Loucy (cell line): ENCODE measurements at regions not wholly inside any gene's neighbourhood (a gene's known extent, or its start where the extent isn't known, plus 50 kb on each side); places are given as distances from the start of the nearest gene placed in this dataset.

ENCODE experiments used
- H2AFZ ChIP-seq: fragments of 200-600 bp; sonication (generic); 2 replicates; pipeline ENCODE4 v1.6.0; 2016; ENCODE audit warnings: antibody characterized with exemption, mild to moderate bottlenecking, low read length, moderate library complexity
- H3F3A ChIP-seq: fragments of 200-600 bp; 2 replicates; pipeline ENCODE4 v1.6.0; 2016; ENCODE audit warnings: antibody characterized with exemption, low read depth, mild to moderate bottlenecking
- H3K27me3 ChIP-seq: fragments of 200-600 bp; sonication (generic); 2 replicates; pipeline ENCODE4 v1.6.1; 2014; ENCODE audit warnings: low read length, mild to moderate bottlenecking; ENCODE audit not compliant: insufficient read depth, poor library complexity, severe bottlenecking
- H3K36me3 ChIP-seq: fragments of 200-600 bp; sonication (generic); 2 replicates; pipeline ENCODE4 v1.6.1; 2016; ENCODE audit warnings: low read length; ENCODE audit not compliant: insufficient read depth
- H3K4me1 ChIP-seq: fragments of 200-600 bp; sonication (generic); 2 replicates; pipeline ENCODE4 v1.5.1; 2014; ENCODE audit warnings: low read length, mild to moderate bottlenecking; ENCODE audit not compliant: insufficient read depth, poor library complexity, severe bottlenecking
- H3K4me2 ChIP-seq: fragments of 200-600 bp; sonication (generic); 2 replicates; pipeline ENCODE4 v1.6.0; 2014; ENCODE audit warnings: antibody characterized with exemption, low read length, low read depth, mild to moderate bottlenecking; ENCODE audit not compliant: poor library complexity, severe bottlenecking
- H3K4me3 ChIP-seq: fragments of 200-600 bp; sonication (generic); 2 replicates; pipeline ENCODE4 v1.5.1; 2014; ENCODE audit warnings: low read length, mild to moderate bottlenecking, mixed read lengths; ENCODE audit not compliant: poor library complexity, severe bottlenecking
- H3K79me2 ChIP-seq: fragments of 200-600 bp; sonication (generic); 2 replicates; pipeline ENCODE4 v1.6.1; 2014; ENCODE audit warnings: low read length; ENCODE audit not compliant: insufficient read depth
- H3K9ac ChIP-seq: fragments of 200-600 bp; sonication (generic); 2 replicates; pipeline ENCODE4 v1.6.0; 2014; ENCODE audit warnings: mild to moderate bottlenecking, low read depth, low read length, moderate library complexity; ENCODE audit not compliant: poor library complexity, severe bottlenecking
- H3K9me2 ChIP-seq: fragments of 200-600 bp; sonication (generic); replicated peaks from 2 replicates; pipeline ENCODE4 v1.6.1; 2016; ENCODE audit warnings: low read depth, low read length, mixed read lengths
- H3K9me3 ChIP-seq: fragments of 200-600 bp; sonication (generic); 2 replicates; pipeline ENCODE4 v1.6.1; 2014; ENCODE audit warnings: mild to moderate bottlenecking, antibody characterized with exemption, low read length, low read depth; ENCODE audit not compliant: insufficient read depth
- H4K20me1 ChIP-seq: fragments of 200-600 bp; sonication (generic); 2 replicates; pipeline ENCODE4 v1.6.0; 2014; ENCODE audit warnings: antibody characterized with exemption, low read length, mild to moderate bottlenecking; ENCODE audit not compliant: insufficient read depth, poor library complexity, severe bottlenecking
- EZH2phosphoT487 ChIP-seq: fragments of 200-600 bp; IDR thresholded peaks from 2 replicates; pipeline ENCODE4 v1.6.1; 2018; ENCODE audit warnings: antibody characterized with exemption, mild to moderate bottlenecking, moderate library complexity, borderline replicate concordance
- TF ChIP-seq, protein P1 (sequence below): fragments of 200-600 bp; sonication (generic); conservative IDR thresholded peaks from 2 replicates; pipeline ENCODE4 v1.5.1; 2014; ENCODE audit warnings: mild to moderate bottlenecking, antibody characterized with exemption, low read length

DNA sequence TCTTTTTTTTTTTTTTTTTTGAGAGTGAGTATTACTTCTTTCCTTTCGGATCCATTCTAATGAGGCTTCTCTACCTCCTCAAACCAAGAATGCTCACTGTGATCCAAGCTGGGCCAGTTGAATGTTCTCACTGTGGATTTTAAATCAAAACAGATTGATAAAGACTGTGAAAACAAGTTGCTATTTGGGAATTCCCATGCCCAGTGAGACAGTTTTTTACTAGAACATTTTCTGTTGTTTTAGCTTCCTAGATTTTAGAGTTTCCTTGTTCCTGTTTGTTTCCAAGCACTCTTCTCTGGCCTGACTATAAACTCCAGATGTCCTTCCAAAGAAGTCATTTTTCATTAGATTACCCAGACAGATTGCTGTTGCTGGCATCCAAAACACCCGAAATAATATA, 60.1 kb upstream of the GALNT15 start:
- H3F3A ChIP-seq: no peaks in the 10 kb centered on the region
- H3K4me2 ChIP-seq: no peak overlapping the region
- TF ChIP-seq EZH2phosphoT487: no peak
- TF ChIP-seq, protein P1, sequence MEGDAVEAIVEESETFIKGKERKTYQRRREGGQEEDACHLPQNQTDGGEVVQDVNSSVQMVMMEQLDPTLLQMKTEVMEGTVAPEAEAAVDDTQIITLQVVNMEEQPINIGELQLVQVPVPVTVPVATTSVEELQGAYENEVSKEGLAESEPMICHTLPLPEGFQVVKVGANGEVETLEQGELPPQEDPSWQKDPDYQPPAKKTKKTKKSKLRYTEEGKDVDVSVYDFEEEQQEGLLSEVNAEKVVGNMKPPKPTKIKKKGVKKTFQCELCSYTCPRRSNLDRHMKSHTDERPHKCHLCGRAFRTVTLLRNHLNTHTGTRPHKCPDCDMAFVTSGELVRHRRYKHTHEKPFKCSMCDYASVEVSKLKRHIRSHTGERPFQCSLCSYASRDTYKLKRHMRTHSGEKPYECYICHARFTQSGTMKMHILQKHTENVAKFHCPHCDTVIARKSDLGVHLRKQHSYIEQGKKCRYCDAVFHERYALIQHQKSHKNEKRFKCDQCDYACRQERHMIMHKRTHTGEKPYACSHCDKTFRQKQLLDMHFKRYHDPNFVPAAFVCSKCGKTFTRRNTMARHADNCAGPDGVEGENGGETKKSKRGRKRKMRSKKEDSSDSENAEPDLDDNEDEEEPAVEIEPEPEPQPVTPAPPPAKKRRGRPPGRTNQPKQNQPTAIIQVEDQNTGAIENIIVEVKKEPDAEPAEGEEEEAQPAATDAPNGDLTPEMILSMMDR: no peak
- H4K20me1 ChIP-seq: no peaks in the 10 kb centered on the region
- no peak overlapping the region for H3K4me3 ChIP-seq
- no peaks in the 10 kb centered on the region for H3K36me3 ChIP-seq
- H3K27me3 ChIP-seq: no peaks in the 10 kb centered on the region
- no peak overlapping the region for H3K9ac ChIP-seq
- H3K4me1 ChIP-seq: no peaks in the 10 kb centered on the region
- peaks cover 1% of the 10 kb centered on the region; the same call in 1 of the 2 replicates for H3K9me3 ChIP-seq
- H3K9me2 ChIP-seq: no peaks in the 10 kb centered on the region
- H3K79me2 ChIP-seq: no peaks in the 10 kb centered on the region
- H2AFZ ChIP-seq: no peak overlapping the region

DNA sequence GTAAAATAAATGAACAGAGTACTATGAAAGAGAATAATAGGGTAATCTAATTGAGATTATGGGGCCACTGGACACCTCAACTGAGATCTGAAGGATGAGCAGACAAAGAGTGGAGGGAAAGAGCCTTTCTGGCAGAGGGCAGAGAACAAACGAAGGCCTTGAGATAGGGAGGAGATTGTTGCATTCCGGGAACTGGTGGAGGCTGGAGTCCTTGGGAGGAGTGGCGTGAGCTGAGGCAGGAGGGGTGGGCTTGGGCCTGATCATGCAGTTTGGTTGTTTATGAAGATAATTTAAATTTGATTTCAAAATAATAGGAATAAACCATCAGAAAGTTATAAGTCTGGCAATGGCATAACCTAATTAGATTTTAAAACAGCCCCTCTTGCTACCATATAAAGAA, 59.5 kb upstream of the GALNT15 start:
- Histone ChIP-seq H4K20me1 (no peaks in the 10 kb centered on the region), H3K9me2 (no peaks in the 10 kb centered on the region), H3K9ac (no peak overlapping the region), H3K36me3 (no peaks in the 10 kb centered on the region), H3K4me1 (no peaks in the 10 kb centered on the region), H3F3A (no peaks in the 10 kb centered on the region), H3K4me2 (no peak overlapping the region), H3K27me3 (no peaks in the 10 kb centered on the region), H3K79me2 (no peaks in the 10 kb centered on the region), H2AFZ (no peak overlapping the region), H3K9me3 (no peaks in the 10 kb centered on the region), H3K4me3 (no peak overlapping the region)
- TF ChIP-seq, protein P1: no peak
- TF ChIP-seq EZH2phosphoT487: no peak

DNA sequence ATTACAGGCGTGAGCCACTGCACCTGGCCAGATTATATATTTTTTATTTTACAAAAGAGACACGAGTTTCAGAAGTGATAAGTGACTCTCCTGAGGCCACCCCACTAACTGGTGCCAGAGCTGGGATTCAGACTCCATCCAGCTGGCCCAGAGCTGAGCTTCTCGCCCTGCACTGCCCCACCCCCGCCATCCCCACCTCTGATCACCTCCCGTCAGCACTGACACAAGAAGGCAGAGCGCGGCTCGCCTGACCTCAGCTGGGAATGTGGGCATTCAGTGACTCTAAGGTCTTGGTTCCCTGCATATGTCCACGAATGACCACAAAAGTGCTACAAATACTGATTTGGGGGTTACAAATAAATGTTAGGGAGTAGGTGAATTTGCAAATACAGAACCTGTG, 56.1 kb upstream of the GALNT15 start:
- Histone ChIP-seq H3K4me3 (no peak overlapping the region), H3K36me3 (no peaks in the 10 kb centered on the region), H3K9ac (no peak overlapping the region), H3K79me2 (no peaks in the 10 kb centered on the region), H3K4me1 (no peaks in the 10 kb centered on the region), H3K9me2 (no peaks in the 10 kb centered on the region), H3K9me3 (no peaks in the 10 kb centered on the region), H3K4me2 (no peak overlapping the region), H3F3A (no peaks in the 10 kb centered on the region), H2AFZ (no peak overlapping the region), H4K20me1 (no peaks in the 10 kb centered on the region), H3K27me3 (no peaks in the 10 kb centered on the region)
- TF ChIP-seq EZH2phosphoT487: no peak
- TF ChIP-seq, protein P1: no peak
